Gastroesophageal sphincter (tissue), 4 donors: ENCODE measurements at regions not wholly inside any gene's neighbourhood (a gene's known extent, or its start where the extent isn't known, plus 50 kb on each side); places are given as distances from the start of the nearest gene placed in this dataset.

Experiments used
- ATAC-seq: fragments of 150-250 bp; one replicate; pipeline ENCODE4 v1.9.1; 2016; ENCODE audit warnings: mild to moderate bottlenecking, moderate library complexity
- H3K27ac ChIP-seq, 4 donors: fragments of 200-600 bp; sonication (generic) in 3 of 4; 1 replicate in 3 of 4; 2 replicates in 1 of 4; pipeline ENCODE4 v1.5.1; 2016 to 2019
- H3K27me3 ChIP-seq: fragments of 200-600 bp; sonication (generic); one replicate; pipeline ENCODE4 v1.5.1; 2019
- H3K36me3 ChIP-seq, 2 donors: fragments of 200-600 bp; sonication (generic); one replicate each; pipeline ENCODE4 v1.5.1; 2019; ENCODE audit warnings: control low read depth in 1 of 2
- H3K4me1 ChIP-seq, 3 donors: fragments of 200-600 bp; sonication (generic); 1 replicate in 2 of 3; 2 replicates in 1 of 3; pipeline ENCODE4 v1.5.1; 2016 to 2019; ENCODE audit warnings: control low read depth in 2 of 3
- H3K4me3 ChIP-seq, 2 donors: fragments of 200-600 bp; sonication (generic); one replicate each; pipeline ENCODE4 v1.5.1; 2019; ENCODE audit warnings: mild to moderate bottlenecking in 1 of 2, moderate library complexity in 1 of 2
- H3K9me3 ChIP-seq, 3 donors: fragments of 200-600 bp; sonication (generic); one replicate each; pipeline ENCODE4 v1.5.1; 2017 to 2019; ENCODE audit warnings: control low read depth in 2 of 3
- EP300 ChIP-seq: sonication (generic); formaldehyde crosslinking; IDR thresholded peaks from one replicate; pipeline ENCODE4 v1.6.1; 2017; ENCODE audit warnings: antibody characterized with exemption, mild to moderate bottlenecking
- POLR2A ChIP-seq, 2 donors: fragments of 450-650 bp; IDR thresholded peaks; one replicate each; pipeline ENCODE4 v1.6.1; 2017; ENCODE audit warnings: antibody characterized with exemption in 2 of 2, mild to moderate bottlenecking in 2 of 2, moderate library complexity in 1 of 2
- POLR2AphosphoS5 ChIP-seq: sonication (generic); formaldehyde crosslinking; IDR thresholded peaks from one replicate; pipeline ENCODE4 v1.6.1; 2017; ENCODE audit warnings: antibody characterized with exemption
- WGBS, 2 donors: methylation state at CpG; one replicate each; pipeline ENCODE4 v1.1.5; 2018; ENCODE audit warnings: low coverage in 1 of 2; 5-methylcytosine and 5-hydroxymethylcytosine counted together
- TF ChIP-seq, protein P1 (sequence below), 4 experiments: fragments of 200-600 bp in 2 of 4; fragments of 450-650 bp in 2 of 4; sonication (generic) in 1 of 4; IDR thresholded peaks; one replicate each; pipeline ENCODE4 v1.5.1; 2017 to 2019; ENCODE audit warnings: antibody characterized with exemption in 4 of 4, mild to moderate bottlenecking in 2 of 4, moderate library complexity in 2 of 4

DNA sequence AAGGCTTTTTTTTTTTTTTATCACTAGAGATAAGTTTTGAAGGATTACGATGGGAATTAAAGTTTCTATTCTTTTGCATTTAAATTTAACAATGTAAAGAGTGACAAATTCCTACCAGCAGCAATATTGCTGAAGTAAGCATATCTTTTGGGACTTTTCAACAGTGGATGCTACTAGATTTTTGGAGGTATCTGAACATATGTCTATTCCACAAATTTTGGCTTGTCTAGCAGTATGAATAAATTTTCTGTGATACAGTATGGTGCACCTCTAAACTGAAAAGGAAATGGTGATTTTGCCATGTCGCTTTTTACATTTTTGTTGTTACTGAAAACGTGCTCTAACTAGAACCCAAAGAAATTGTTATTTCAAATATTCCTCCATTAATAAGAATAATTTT lies 368.3 kb upstream of the MANEA start:
- H3K27me3 ChIP-seq: no peaks in the 10 kb centered on the region
- TF ChIP-seq POLR2A (IDR thresholded peaks at IDR 0.05): no peak
- TF ChIP-seq EP300: no peak
- WGBS, 2 donors: 68 to 87% methylated on average over 3 of the region's 3 CpGs
- ATAC-seq: no peak
- no peaks in the 10 kb centered on the region for H3K36me3 ChIP-seq
- no peak overlapping the region for H3K4me3 ChIP-seq
- H3K9me3 ChIP-seq: no peaks in the 10 kb centered on the region
- H3K27ac ChIP-seq: no peak overlapping the region
- no peaks in the 10 kb centered on the region for H3K4me1 ChIP-seq

DNA sequence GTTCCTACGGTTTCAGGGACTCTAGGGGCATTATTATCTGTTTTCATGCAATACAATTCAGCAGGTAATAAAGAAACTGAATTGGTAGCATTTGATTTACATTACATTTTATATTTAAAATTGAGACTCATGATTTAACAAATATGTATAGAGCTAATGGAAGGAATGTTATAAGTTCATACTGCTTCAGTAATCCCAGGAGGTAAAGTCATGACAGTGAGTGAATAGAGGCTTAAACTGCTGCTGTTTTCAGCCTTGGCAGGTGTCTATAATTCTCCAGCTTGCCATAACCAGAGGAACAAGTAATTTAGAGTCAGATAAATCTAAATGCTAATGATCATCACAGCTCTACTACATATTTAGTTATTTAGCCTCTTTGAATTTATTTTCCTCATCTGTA lies 360.8 kb upstream of the MANEA start:
- 25 to 55% methylated on average over 1 of the region's 1 CpG for WGBS, 2 donors
- Histone ChIP-seq H3K4me3 (no peak overlapping the region), H3K9me3 (no peaks in the 10 kb centered on the region), H3K27me3 (no peaks in the 10 kb centered on the region), H3K4me1 (no peaks in the 10 kb centered on the region), H3K36me3 (no peaks in the 10 kb centered on the region), H3K27ac (no peak overlapping the region)
- ATAC-seq: no peak
- TF ChIP-seq, protein P1, sequence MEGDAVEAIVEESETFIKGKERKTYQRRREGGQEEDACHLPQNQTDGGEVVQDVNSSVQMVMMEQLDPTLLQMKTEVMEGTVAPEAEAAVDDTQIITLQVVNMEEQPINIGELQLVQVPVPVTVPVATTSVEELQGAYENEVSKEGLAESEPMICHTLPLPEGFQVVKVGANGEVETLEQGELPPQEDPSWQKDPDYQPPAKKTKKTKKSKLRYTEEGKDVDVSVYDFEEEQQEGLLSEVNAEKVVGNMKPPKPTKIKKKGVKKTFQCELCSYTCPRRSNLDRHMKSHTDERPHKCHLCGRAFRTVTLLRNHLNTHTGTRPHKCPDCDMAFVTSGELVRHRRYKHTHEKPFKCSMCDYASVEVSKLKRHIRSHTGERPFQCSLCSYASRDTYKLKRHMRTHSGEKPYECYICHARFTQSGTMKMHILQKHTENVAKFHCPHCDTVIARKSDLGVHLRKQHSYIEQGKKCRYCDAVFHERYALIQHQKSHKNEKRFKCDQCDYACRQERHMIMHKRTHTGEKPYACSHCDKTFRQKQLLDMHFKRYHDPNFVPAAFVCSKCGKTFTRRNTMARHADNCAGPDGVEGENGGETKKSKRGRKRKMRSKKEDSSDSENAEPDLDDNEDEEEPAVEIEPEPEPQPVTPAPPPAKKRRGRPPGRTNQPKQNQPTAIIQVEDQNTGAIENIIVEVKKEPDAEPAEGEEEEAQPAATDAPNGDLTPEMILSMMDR (IDR thresholded peaks at IDR 0.05): no peak
- TF ChIP-seq EP300: no peak
- TF ChIP-seq POLR2AphosphoS5: no peak
- no peak for TF ChIP-seq POLR2A (IDR thresholded peaks at IDR 0.05)

DNA sequence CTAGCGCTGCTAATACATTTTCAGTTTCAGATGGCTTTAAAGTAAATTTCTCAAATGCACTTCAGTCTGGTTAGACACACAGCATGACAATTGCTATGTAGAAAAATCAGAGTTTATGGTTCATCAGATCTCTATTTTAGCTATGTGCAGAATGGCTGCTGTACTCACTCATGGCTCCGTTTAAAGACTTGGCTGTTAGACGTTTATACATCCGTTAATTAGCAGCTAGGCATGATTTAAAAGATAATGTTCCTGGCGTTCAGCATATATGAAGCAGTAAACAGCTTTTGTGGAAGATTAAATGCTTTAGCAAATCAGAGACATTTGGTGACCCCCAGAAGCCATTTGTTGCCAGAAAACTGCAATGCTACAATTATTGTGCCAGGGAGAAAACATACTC lies 350.0 kb upstream of the MANEA start:
- Histone ChIP-seq H3K4me1 (no peaks in the 10 kb centered on the region), H3K27me3 (no peaks in the 10 kb centered on the region), H3K4me3 (no peak overlapping the region), H3K9me3 (no peaks in the 10 kb centered on the region), H3K36me3 (no peaks in the 10 kb centered on the region), H3K27ac (no peak overlapping the region)
- WGBS, 2 donors: 26 to 40% methylated on average over 5 of the region's 5 CpGs
- ATAC-seq: no peak
- TF ChIP-seq POLR2AphosphoS5: no peak

DNA sequence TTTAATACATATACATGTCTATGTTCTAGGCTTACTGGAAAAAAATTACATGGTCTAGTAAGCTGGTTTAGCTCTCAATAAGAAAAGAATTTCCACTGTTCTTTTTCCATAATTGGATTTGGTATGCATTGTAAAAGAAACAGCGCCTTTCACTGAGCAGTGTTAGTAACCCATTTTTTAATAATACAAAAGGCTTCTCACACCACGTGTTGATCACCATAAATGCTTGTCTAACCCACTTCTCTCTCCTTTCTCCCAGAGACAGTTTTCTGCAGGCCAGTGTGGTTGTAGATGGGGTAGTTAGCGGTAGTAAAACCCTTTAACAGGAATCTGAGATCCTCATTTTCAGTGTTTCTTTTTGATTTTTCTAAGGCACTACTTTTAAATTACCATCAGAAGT lies 348.7 kb upstream of the MANEA start:
- no peak for ATAC-seq
- Histone ChIP-seq H3K4me1 (no peaks in the 10 kb centered on the region), H3K4me3 (no peak overlapping the region), H3K36me3 (no peaks in the 10 kb centered on the region), H3K27ac (no peak overlapping the region), H3K27me3 (no peaks in the 10 kb centered on the region), H3K9me3 (no peaks in the 10 kb centered on the region)
- WGBS, 2 donors: 42 to 62% methylated on average over 3 of the region's 3 CpGs
- TF ChIP-seq EP300 (no peak), POLR2A (IDR thresholded peaks at IDR 0.05) (no peak), POLR2AphosphoS5 (no peak)
- TF ChIP-seq, protein P1 (IDR thresholded peaks at IDR 0.05): no peak

DNA sequence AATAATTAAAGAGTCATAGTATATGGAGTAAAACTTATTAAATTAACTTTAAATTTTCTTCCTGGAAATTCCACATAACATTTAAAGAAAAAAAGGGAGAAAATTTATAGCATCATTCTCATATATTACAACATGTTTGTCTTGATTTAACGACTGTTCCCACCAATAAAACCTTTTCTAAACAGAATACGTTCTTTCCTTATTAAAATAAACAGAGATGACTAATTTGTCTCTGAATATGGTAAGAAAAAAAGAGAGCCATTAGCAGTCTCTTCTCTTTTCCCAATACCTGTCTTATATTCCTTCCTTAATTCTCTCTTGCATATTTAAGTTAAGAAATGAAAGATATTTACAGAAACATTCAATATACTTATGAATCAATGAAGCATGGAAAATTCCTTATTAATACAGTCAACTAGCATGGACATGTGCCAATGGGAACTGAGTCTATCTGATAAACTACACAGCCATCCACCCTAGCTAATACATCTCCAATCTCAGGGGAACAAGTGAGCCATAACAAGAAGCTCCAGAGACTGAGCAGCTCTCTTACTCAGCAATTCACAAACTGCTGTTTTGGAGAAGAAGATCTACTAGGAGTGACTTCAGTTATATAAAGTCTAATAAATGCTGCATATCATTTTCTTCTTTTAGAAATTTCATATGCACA lies 347.1 kb upstream of the MANEA start:
- 35 to 42% methylated on average over 2 of the region's 2 CpGs for WGBS, 2 donors
- TF ChIP-seq, protein P1 (IDR thresholded peaks at IDR 0.05): no peak
- TF ChIP-seq POLR2AphosphoS5 (no peak), POLR2A (IDR thresholded peaks at IDR 0.05) (no peak), EP300 (no peak)

DNA sequence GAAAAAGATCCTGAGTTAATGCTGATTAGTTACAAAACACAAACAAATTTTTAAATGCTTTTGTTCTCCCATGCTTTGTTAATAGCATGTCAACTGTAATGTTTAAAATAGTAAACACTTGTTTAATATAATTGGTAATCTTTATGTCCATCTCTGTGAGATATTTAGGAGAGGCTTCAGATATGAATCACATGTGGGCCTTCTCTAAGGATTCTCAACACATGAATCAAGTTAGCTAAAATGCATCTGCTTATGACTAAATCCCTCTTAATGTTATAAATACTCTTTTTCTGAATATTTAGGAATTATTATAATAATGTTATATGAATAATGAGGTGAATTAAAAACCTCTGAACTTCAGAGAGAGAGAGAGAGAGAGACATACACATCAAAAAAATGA lies 345.9 kb upstream of the MANEA start:
- no peaks in the 10 kb centered on the region for H3K4me1 ChIP-seq
- no peak overlapping the region for H3K4me3 ChIP-seq
- no peaks in the 10 kb centered on the region for H3K36me3 ChIP-seq
- ATAC-seq: no peak
- no peak overlapping the region for H3K27ac ChIP-seq
- no peaks in the 10 kb centered on the region for H3K9me3 ChIP-seq
- TF ChIP-seq EP300 (no peak), POLR2AphosphoS5 (no peak), POLR2A (IDR thresholded peaks at IDR 0.05) (no peak)
- TF ChIP-seq, protein P1 (IDR thresholded peaks at IDR 0.05): no peak
- no peaks in the 10 kb centered on the region for H3K27me3 ChIP-seq

More for the DNA sequence above, 347.1 kb upstream of the MANEA start:
- no peaks in the 10 kb centered on the region for H3K9me3 ChIP-seq
- no peaks in the 10 kb centered on the region for H3K4me1 ChIP-seq
- H3K36me3 ChIP-seq: no peaks in the 10 kb centered on the region
- no peak overlapping the region for H3K4me3 ChIP-seq
- H3K27me3 ChIP-seq: no peaks in the 10 kb centered on the region
- no peak overlapping the region for H3K27ac ChIP-seq
- ATAC-seq: no peak
